HCT116 (cell line): ENCODE measurements at regions not wholly inside any gene's neighbourhood (a gene's known extent, or its start where the extent isn't known, plus 50 kb on each side); places are given as distances from the start of the nearest gene placed in this dataset.

Source experiments
- ATAC-seq: fragments of 200-7000 bp; cut with Tn5 transposase; 2 replicates; pipeline ENCODE4 v1.9.1; 2020; ENCODE audit warnings: mild to moderate bottlenecking, moderate library complexity
- BruUV-seq: library from RNA; stranded (reverse); fragments of 400-500 nt; replicated peaks from 2 replicates; lab custom pipeline; 2021; lab: Mats Ljungman, UMichigan
- CTCF ChIA-PET: fragments of 300-600 bp; sonication (Branson Sonifier 250); formaldehyde crosslinking; loops from one replicate; lab custom pipeline; 2021; ENCODE audit warnings: antibody characterized with exemption; lab: Charles Lee
- POLR2A ChIA-PET: fragments of 300-600, 350-600 bp; sonication (Branson Sonifier 250); formaldehyde crosslinking; loops from one replicate; lab custom pipeline; 2021; ENCODE audit warnings: antibody characterized with exemption; lab: Charles Lee
- RAD21 ChIA-PET, 2 experiments: fragments of 300-600 bp; sonication (Branson Sonifier 250); formaldehyde crosslinking; loops; one replicate each; lab custom pipeline; 2023; ENCODE audit warnings: low total read pairs in 2 of 2; ENCODE audit not compliant: uncharacterized antibody in 2 of 2, unreplicated experiment in 2 of 2, low non-redundant PET in 1 of 2; lab: Charles Lee
- DNase-seq: peaks from one replicate; pipeline ENCODE4 v3.0.0-alpha.2; 2010; ENCODE audit warnings: low read depth, low spot score
- H2AFZ ChIP-seq: fragments of 200-600 bp; shearing (Covaris generic), sonication (generic); 2 replicates; pipeline ENCODE4 v1.6.1; 2017; ENCODE audit warnings: low read depth, mixed run types, mixed read lengths, antibody characterized with exemption, low read length; ENCODE audit not compliant: poor library complexity, severe bottlenecking
- H3K27ac ChIP-seq: 2 replicates; pipeline ENCODE4 v1.5.1; 2012; ENCODE audit warnings: low read depth, low read length
- H3K27me3 ChIP-seq: fragments of 200-600 bp; sonication (generic); 2 replicates; pipeline ENCODE4 v1.6.1; 2016; ENCODE audit warnings: mixed run types, low read length, mixed read lengths; ENCODE audit not compliant: insufficient read depth
- H3K36me3 ChIP-seq, 2 experiments: fragments of 200-500 bp in 1 of 2; fragments of 200-600 bp in 1 of 2; sonication (Bioruptor generic) in 1 of 2; sonication (generic) in 1 of 2; 2 replicates each; pipeline versions ENCODE4 v1.5.1 to v1.6.1; 2014 to 2016; ENCODE audit warnings: low read length in 2 of 2, inconsistent platforms in 1 of 2, mixed read lengths in 1 of 2, mixed run types in 1 of 2; ENCODE audit not compliant: insufficient read depth in 2 of 2, control insufficient read depth in 1 of 2
- H3K4me1 ChIP-seq, 2 experiments: fragments of 200-600 bp in 1 of 2; sonication (generic) in 1 of 2; 2 replicates each; pipeline versions ENCODE4 v1.5.1 to v1.6.1; 2012 to 2017; ENCODE audit warnings: low read length in 2 of 2, inconsistent platforms in 1 of 2, mild to moderate bottlenecking in 1 of 2, mixed read lengths in 1 of 2, mixed run types in 1 of 2, moderate library complexity in 1 of 2; ENCODE audit not compliant: insufficient read depth in 2 of 2, control insufficient read depth in 1 of 2
- H3K4me2 ChIP-seq: fragments of 200-600 bp; sonication (generic); 2 replicates; pipeline ENCODE4 v1.6.1; 2017; ENCODE audit warnings: mixed run types, low read length, mixed read lengths
- H3K4me3 ChIP-seq, 2 experiments: fragments of 200-600 bp in 1 of 2; sonication (generic) in 1 of 2; replicated peaks in 1 of 2; 2 replicates each; pipeline ENCODE4 v1.5.1; 2011 to 2016; ENCODE audit warnings: low read length in 2 of 2, control low read depth in 1 of 2, low read depth in 1 of 2, mild to moderate bottlenecking in 1 of 2, mixed read lengths in 1 of 2, mixed run types in 1 of 2
- H3K79me2 ChIP-seq: fragments of 200-600 bp; sonication (generic); 2 replicates; pipeline ENCODE4 v1.6.1; 2017; ENCODE audit warnings: mild to moderate bottlenecking, mixed run types, low read length, moderate library complexity, mixed read lengths; ENCODE audit not compliant: insufficient read depth
- H3K9ac ChIP-seq: fragments of 200-600 bp; sonication (generic); 2 replicates; pipeline ENCODE4 v1.6.1; 2016; ENCODE audit warnings: low read length, mixed read lengths
- H3K9me2 ChIP-seq: fragments of 200-600 bp; sonication (generic), shearing (Covaris generic); 2 replicates; pipeline ENCODE4 v1.6.1; 2017; ENCODE audit warnings: mixed run types, mild to moderate bottlenecking, moderate library complexity; ENCODE audit not compliant: insufficient read depth
- H3K9me3 ChIP-seq, 2 experiments: fragments of 200-500 bp in 1 of 2; fragments of 200-600 bp in 1 of 2; sonication (Bioruptor generic) in 1 of 2; sonication (generic) in 1 of 2; 2 replicates each; pipeline ENCODE4 v1.6.1; 2014 to 2017; ENCODE audit warnings: low read length in 2 of 2, mixed read lengths in 2 of 2, inconsistent platforms in 1 of 2, low read depth in 1 of 2, mild to moderate bottlenecking in 1 of 2, mixed run types in 1 of 2, moderate library complexity in 1 of 2; ENCODE audit not compliant: control insufficient read depth in 1 of 2, insufficient read depth in 1 of 2
- H4K20me1 ChIP-seq: fragments of 200-600 bp; sonication (generic), shearing (Covaris generic); 2 replicates; pipeline ENCODE4 v1.6.1; 2017; ENCODE audit warnings: mixed run types, mild to moderate bottlenecking, moderate library complexity; ENCODE audit not compliant: insufficient read depth
- EZH2 ChIP-seq: fragments of 200-600 bp; sonication (generic); IDR thresholded peaks from 2 replicates; pipeline ENCODE4 v1.6.1; 2017; ENCODE audit warnings: antibody characterized with exemption, mixed run types
- JUND ChIP-seq: IDR thresholded peaks from 2 replicates; pipeline ENCODE4 v1.6.1; 2012
- POLR2AphosphoS5 ChIP-seq: IDR thresholded peaks from 2 replicates; pipeline ENCODE4 v1.6.1; 2011; ENCODE audit warnings: mild to moderate bottlenecking, low read depth, low read length, moderate library complexity
- ZFX ChIP-seq: fragments of 450-650 bp; IDR thresholded peaks from 2 replicates; pipeline ENCODE4 v1.6.1; 2017
- intact Hi-C: fragments of 100-400 bp; cut with micrococcal nuclease; formaldehyde crosslinking; loops from 2 replicates; pipeline ENCODE4 v1.10.0; 2022
- TF ChIP-seq, protein P1 (sequence below), 3 experiments: fragments of 200-600 bp in 1 of 3; sonication (generic) in 1 of 3; IDR thresholded peaks in 2 of 3; conservative IDR thresholded peaks in 1 of 3; 2 replicates each; pipeline ENCODE4 v1.5.1; 2012 to 2017; ENCODE audit warnings: low read depth in 2 of 3, low read length in 2 of 3, antibody characterized with exemption in 1 of 3, borderline replicate concordance in 1 of 3, control low read depth in 1 of 3, mild to moderate bottlenecking in 1 of 3, mixed read lengths in 1 of 3, mixed run types in 1 of 3, moderate library complexity in 1 of 3; ENCODE audit not compliant: insufficient read depth in 1 of 3
- TF ChIP-seq, protein P2 (sequence below): IDR thresholded peaks from 2 replicates; pipeline ENCODE4 v1.6.1; 2012; ENCODE audit warnings: low read depth

DNA sequence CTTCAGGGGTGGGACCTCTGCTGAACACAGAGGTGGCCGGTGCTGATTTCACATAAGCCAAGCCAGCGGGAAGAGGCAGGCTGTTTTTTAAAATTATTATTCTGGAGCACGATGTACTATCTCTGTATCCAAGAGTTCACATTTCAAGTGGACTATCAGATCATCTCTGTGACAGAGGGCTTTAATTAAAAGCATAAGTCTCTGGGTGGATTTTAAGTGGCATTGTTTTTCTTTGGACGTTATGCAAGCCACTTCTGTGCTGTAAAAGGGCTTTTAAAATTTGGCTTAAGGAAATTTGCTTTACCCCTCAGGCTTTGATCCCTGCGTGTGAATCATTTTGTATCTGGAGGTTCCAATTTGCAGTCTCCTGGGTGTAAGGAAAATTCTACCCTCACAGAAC lies 124.7 kb downstream of the PALM2AKAP2 start:
- Histone ChIP-seq H3K36me3 (no peaks in the 10 kb centered on the region), H2AFZ (no peak overlapping the region), H3K9ac (no peak overlapping the region), H3K27me3 (no peaks in the 10 kb centered on the region), H4K20me1 (no peaks in the 10 kb centered on the region), H3K79me2 (no peaks in the 10 kb centered on the region), H3K4me1 (no peaks in the 10 kb centered on the region), H3K27ac (no peak overlapping the region), H3K9me3 (no peaks in the 10 kb centered on the region), H3K9me2 (no peaks in the 10 kb centered on the region), H3K4me3 (no peak overlapping the region), H3K4me2 (no peak overlapping the region)
- BruUV-seq: no TSS peak
- DNase-seq (no peak), ATAC-seq (no peak)
- TF ChIP-seq, protein P1, sequence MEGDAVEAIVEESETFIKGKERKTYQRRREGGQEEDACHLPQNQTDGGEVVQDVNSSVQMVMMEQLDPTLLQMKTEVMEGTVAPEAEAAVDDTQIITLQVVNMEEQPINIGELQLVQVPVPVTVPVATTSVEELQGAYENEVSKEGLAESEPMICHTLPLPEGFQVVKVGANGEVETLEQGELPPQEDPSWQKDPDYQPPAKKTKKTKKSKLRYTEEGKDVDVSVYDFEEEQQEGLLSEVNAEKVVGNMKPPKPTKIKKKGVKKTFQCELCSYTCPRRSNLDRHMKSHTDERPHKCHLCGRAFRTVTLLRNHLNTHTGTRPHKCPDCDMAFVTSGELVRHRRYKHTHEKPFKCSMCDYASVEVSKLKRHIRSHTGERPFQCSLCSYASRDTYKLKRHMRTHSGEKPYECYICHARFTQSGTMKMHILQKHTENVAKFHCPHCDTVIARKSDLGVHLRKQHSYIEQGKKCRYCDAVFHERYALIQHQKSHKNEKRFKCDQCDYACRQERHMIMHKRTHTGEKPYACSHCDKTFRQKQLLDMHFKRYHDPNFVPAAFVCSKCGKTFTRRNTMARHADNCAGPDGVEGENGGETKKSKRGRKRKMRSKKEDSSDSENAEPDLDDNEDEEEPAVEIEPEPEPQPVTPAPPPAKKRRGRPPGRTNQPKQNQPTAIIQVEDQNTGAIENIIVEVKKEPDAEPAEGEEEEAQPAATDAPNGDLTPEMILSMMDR (IDR thresholded peaks at IDR 0.05 in 2 of 3, conservative IDR thresholded peaks at IDR 0.05 in 1 of 3; ENCODE audit: borderline replicate concordance in 1 of 3, insufficient read depth in 1 of 3, low read depth in 2 of 3, low read length in 2 of 3): no peak
- no peak for TF ChIP-seq JUND
- TF ChIP-seq EZH2: no peak
- no peak for TF ChIP-seq POLR2AphosphoS5
- TF ChIP-seq, protein P2, sequence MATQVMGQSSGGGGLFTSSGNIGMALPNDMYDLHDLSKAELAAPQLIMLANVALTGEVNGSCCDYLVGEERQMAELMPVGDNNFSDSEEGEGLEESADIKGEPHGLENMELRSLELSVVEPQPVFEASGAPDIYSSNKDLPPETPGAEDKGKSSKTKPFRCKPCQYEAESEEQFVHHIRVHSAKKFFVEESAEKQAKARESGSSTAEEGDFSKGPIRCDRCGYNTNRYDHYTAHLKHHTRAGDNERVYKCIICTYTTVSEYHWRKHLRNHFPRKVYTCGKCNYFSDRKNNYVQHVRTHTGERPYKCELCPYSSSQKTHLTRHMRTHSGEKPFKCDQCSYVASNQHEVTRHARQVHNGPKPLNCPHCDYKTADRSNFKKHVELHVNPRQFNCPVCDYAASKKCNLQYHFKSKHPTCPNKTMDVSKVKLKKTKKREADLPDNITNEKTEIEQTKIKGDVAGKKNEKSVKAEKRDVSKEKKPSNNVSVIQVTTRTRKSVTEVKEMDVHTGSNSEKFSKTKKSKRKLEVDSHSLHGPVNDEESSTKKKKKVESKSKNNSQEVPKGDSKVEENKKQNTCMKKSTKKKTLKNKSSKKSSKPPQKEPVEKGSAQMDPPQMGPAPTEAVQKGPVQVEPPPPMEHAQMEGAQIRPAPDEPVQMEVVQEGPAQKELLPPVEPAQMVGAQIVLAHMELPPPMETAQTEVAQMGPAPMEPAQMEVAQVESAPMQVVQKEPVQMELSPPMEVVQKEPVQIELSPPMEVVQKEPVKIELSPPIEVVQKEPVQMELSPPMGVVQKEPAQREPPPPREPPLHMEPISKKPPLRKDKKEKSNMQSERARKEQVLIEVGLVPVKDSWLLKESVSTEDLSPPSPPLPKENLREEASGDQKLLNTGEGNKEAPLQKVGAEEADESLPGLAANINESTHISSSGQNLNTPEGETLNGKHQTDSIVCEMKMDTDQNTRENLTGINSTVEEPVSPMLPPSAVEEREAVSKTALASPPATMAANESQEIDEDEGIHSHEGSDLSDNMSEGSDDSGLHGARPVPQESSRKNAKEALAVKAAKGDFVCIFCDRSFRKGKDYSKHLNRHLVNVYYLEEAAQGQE: no peak
- TF ChIP-seq ZFX: no peak
- POLR2A ChIA-PET: interaction anchor here (1.7 kb wide), 1 partner anchor 153 kb away, joined by 4 read pairs; no protein-coding TSS in a partner anchor
- RAD21 ChIA-PET: interaction anchor here (1.5 kb wide), 3 partner anchors 151 to 248 kb away, joined by 5 to 13 read pairs (median 10); no protein-coding TSS in a partner anchor
- CTCF ChIA-PET: interaction anchor here (1.5 to 2.7 kb wide), 6 partner anchors 17 to 330 kb away, joined by 6 to 33 read pairs (median 10); no protein-coding TSS in a partner anchor
- intact Hi-C loops: no loop called here
